ENCODE measurements at regions not wholly inside any gene's neighbourhood (a gene's known extent, or its start where the extent isn't known, plus 50 kb on each side); places are given as distances from the start of the nearest gene placed in this dataset.
A peak's percentile ranks its signal among the peaks of the same experiment; 100 is the strongest.

- no peak for DNase-seq (ENCODE audit: low spot score)
Observed at GRCh38 chr1:217003355-217003754, 280.1 kb upstream of the ESRRG start.

- no peak for DNase-seq (ENCODE audit: low spot score)
Observed at GRCh38 chr1:216997831-216998230, 274.6 kb upstream of the ESRRG start.

- DNase-seq (ENCODE audit: low spot score) = no peak
Observed at GRCh38 chr1:216997069-216997468, 273.8 kb upstream of the ESRRG start.

- DNase-seq (ENCODE audit: low spot score) = no peak
Observed at GRCh38 chr1:216984536-216984935, 261.3 kb upstream of the ESRRG start.

GRCh38 chr1:216983823-216984222, 260.6 kb upstream of the ESRRG start:
- DNase-seq (ENCODE audit: low spot score) = no peak

GRCh38 chr1:216961516-216961915, 238.3 kb upstream of the ESRRG start:
- no peak for DNase-seq (ENCODE audit: low spot score)

GRCh38 chr1:216960716-216961115, 237.5 kb upstream of the ESRRG start:
- DNase-seq (ENCODE audit: low spot score) = no peak

GRCh38 chr1:216958569-216958968, 235.3 kb upstream of the ESRRG start:
- DNase-seq (ENCODE audit: low spot score) = no peak

- DNase-seq (ENCODE audit: low spot score) = no peak
Observed at GRCh38 chr1:216953495-216953894, 230.3 kb upstream of the ESRRG start.

- no peak for DNase-seq (ENCODE audit: low spot score)
Observed at GRCh38 chr1:216952864-216953263, 229.6 kb upstream of the ESRRG start.

GRCh38 chr1:216945538-216946080, 222.4 kb upstream of the ESRRG start:
- no peak for DNase-seq (ENCODE audit: low spot score)

GRCh38 chr1:216944864-216945510, 221.8 kb upstream of the ESRRG start:
- DNase-seq (ENCODE audit: low spot score) = no peak

GRCh38 chr1:216937491-216937890, 214.3 kb upstream of the ESRRG start:
- DNase-seq (ENCODE audit: low spot score) = peak; percentile 6

- no peak for DNase-seq (ENCODE audit: low spot score)
Observed at GRCh38 chr1:216936779-216937178, 213.6 kb upstream of the ESRRG start.

- DNase-seq (ENCODE audit: low spot score) = no peak
Observed at GRCh38 chr1:216935901-216936300, 212.7 kb upstream of the ESRRG start.

GRCh38 chr1:216932424-216932823, 209.2 kb upstream of the ESRRG start:
- DNase-seq (ENCODE audit: low spot score) = no peak

- peak; percentile 6 for DNase-seq (ENCODE audit: low spot score)
Observed at GRCh38 chr1:216929870-216930582, 206.8 kb upstream of the ESRRG start.

- DNase-seq (ENCODE audit: low spot score) = no peak
Observed at GRCh38 chr1:216927633-216928032, 204.4 kb upstream of the ESRRG start.

- DNase-seq (ENCODE audit: low spot score) = no peak
Observed at GRCh38 chr1:216926720-216927510, 203.7 kb upstream of the ESRRG start.

- no peak for DNase-seq (ENCODE audit: low spot score)
Observed at GRCh38 chr1:216925962-216926625, 202.9 kb upstream of the ESRRG start.

- DNase-seq (ENCODE audit: low spot score) = no peak
Observed at GRCh38 chr1:216924732-216925131, 201.5 kb upstream of the ESRRG start.

- DNase-seq (ENCODE audit: low spot score) = no peak
Observed at GRCh38 chr1:216923601-216924000, 200.4 kb upstream of the ESRRG start.

All from H4 (cell line).